ENCODE measurements at regions not wholly inside any gene's neighbourhood (a gene's known extent, or its start where the extent isn't known, plus 50 kb on each side); places are given as distances from the start of the nearest gene placed in this dataset.

GRCh38 chr2:177127821-177128220, 84.8 kb upstream of the HNRNPA3 start:
- TF ChIP-seq CTCF (IDR thresholded peaks at IDR 0.05; ENCODE audit: low read depth, low read length, missing control alignments) = no peak
- H3K4me3 ChIP-seq (ENCODE audit: low read depth, low read length) = no peak overlapping the region
- DNase-seq (ENCODE audit: low read depth) = no peak
- in situ Hi-C loops (cut with HindIII; ENCODE audit: low sequenced_read_pairs) = loop anchor here (25.0 kb wide), 2 partner anchors 466 to 1016 kb away; partner anchors contain the start of genes HOXD10, HOXD11 and HOXD9

- TF ChIP-seq CTCF (IDR thresholded peaks at IDR 0.05; ENCODE audit: low read depth, low read length, missing control alignments) = no peak
- H3K4me3 ChIP-seq (ENCODE audit: low read depth, low read length) = no peak overlapping the region
- in situ Hi-C loops (cut with HindIII; ENCODE audit: low sequenced_read_pairs) = loop anchor here (25.0 kb wide), 2 partner anchors 467 to 1017 kb away; partner anchors contain the start of genes HOXD10, HOXD11 and HOXD9
- DNase-seq (ENCODE audit: low read depth) = no peak
Measured at GRCh38 chr2:177129610-177130009, 83.0 kb upstream of the HNRNPA3 start.

- TF ChIP-seq CTCF (IDR thresholded peaks at IDR 0.05; ENCODE audit: low read depth, low read length, missing control alignments) = no peak
- in situ Hi-C loops (cut with HindIII; ENCODE audit: low sequenced_read_pairs) = loop anchor here (25.0 kb wide), 2 partner anchors 470 to 1020 kb away; partner anchors contain the start of genes HOXD10, HOXD11 and HOXD9
- no peak for DNase-seq (ENCODE audit: low read depth)
- H3K4me3 ChIP-seq (ENCODE audit: low read depth, low read length) = no peak overlapping the region
Measured at GRCh38 chr2:177131858-177132257, 80.7 kb upstream of the HNRNPA3 start.

- in situ Hi-C loops (cut with HindIII; ENCODE audit: low sequenced_read_pairs) = loop anchor here (25.0 kb wide), 2 partner anchors 477 to 1027 kb away; partner anchors contain the start of genes HOXD10, HOXD11 and HOXD9
- DNase-seq (ENCODE audit: low read depth) = no peak
- H3K4me3 ChIP-seq (ENCODE audit: low read depth, low read length) = no peak overlapping the region
- TF ChIP-seq CTCF (IDR thresholded peaks at IDR 0.05; ENCODE audit: low read depth, low read length, missing control alignments) = no peak
Measured at GRCh38 chr2:177138823-177139222, 73.8 kb upstream of the HNRNPA3 start.

- DNase-seq (ENCODE audit: low read depth) = no peak
- in situ Hi-C loops (cut with HindIII; ENCODE audit: low sequenced_read_pairs) = loop anchor here (25.0 kb wide), 2 partner anchors 480 to 1030 kb away; partner anchors contain the start of genes HOXD10, HOXD11 and HOXD9
- no peak overlapping the region for H3K4me3 ChIP-seq (ENCODE audit: low read depth, low read length)
- no peak for TF ChIP-seq CTCF (IDR thresholded peaks at IDR 0.05; ENCODE audit: low read depth, low read length, missing control alignments)
Measured at GRCh38 chr2:177141866-177142265, 70.7 kb upstream of the HNRNPA3 start.

- DNase-seq (ENCODE audit: low read depth) = no peak
- H3K4me3 ChIP-seq (ENCODE audit: low read depth, low read length) = no peak overlapping the region
- in situ Hi-C loops (cut with HindIII; ENCODE audit: low sequenced_read_pairs) = loop anchor here (25.0 kb wide), 2 partner anchors 481 to 1031 kb away; partner anchors contain the start of genes HOXD10, HOXD11 and HOXD9
- no peak for TF ChIP-seq CTCF (IDR thresholded peaks at IDR 0.05; ENCODE audit: low read depth, low read length, missing control alignments)
Measured at GRCh38 chr2:177143444-177143843, 69.2 kb upstream of the HNRNPA3 start.

All from astrocyte of the cerebellum (primary cell).